Tibial nerve (tissue), 4 donors: ENCODE measurements at regions not wholly inside any gene's neighbourhood (a gene's known extent, or its start where the extent isn't known, plus 50 kb on each side); places are given as distances from the start of the nearest gene placed in this dataset.

Source experiments
- DNase-seq, 2 donors: peaks; one replicate each; pipeline ENCODE4 v3.0.0-alpha.2; 2019; ENCODE audit warnings: low spot score in 2 of 2
- H3K27ac ChIP-seq, 4 donors: fragments of 200-600 bp; sonication (generic) in 3 of 4; one replicate each; pipeline ENCODE4 v1.5.1; 2017 to 2019; ENCODE audit warnings: mild to moderate bottlenecking in 1 of 4
- H3K27me3 ChIP-seq, 2 donors: fragments of 200-600 bp; sonication (generic) in 1 of 2; one replicate each; pipeline versions ENCODE4 v1.5.1 to v1.6.0; 2017 to 2019
- H3K36me3 ChIP-seq, 3 donors: fragments of 200-600 bp; sonication (generic); one replicate each; pipeline ENCODE4 v1.5.1; 2018 to 2019
- H3K4me1 ChIP-seq, 4 donors: fragments of 200-600 bp; sonication (generic) in 3 of 4; one replicate each; pipeline ENCODE4 v1.5.1; 2017 to 2019
- H3K4me3 ChIP-seq, 4 donors: fragments of 200-600 bp; sonication (generic) in 3 of 4; one replicate each; pipeline ENCODE4 v1.5.1; 2017 to 2019; ENCODE audit warnings: mild to moderate bottlenecking in 1 of 4, moderate library complexity in 1 of 4
- H3K9me3 ChIP-seq, 4 donors: fragments of 200-600 bp; sonication (generic) in 3 of 4; one replicate each; pipeline ENCODE4 v1.5.1; 2017 to 2019
- CTCF ChIP-seq, 5 experiments: fragments of 200-600 bp in 3 of 5; fragments of 450-650 bp in 2 of 5; sonication (generic) in 3 of 5; IDR thresholded peaks; one replicate each; pipeline ENCODE4 v1.5.1; 2016 to 2019; ENCODE audit warnings: antibody characterized with exemption in 5 of 5, mild to moderate bottlenecking in 3 of 5, moderate library complexity in 2 of 5
- EP300 ChIP-seq, 2 donors: sonication (generic); formaldehyde crosslinking; IDR thresholded peaks; one replicate each; pipeline ENCODE4 v1.6.1; 2017; ENCODE audit warnings: antibody characterized with exemption in 2 of 2, mild to moderate bottlenecking in 1 of 2
- POLR2A ChIP-seq, 2 donors: fragments of 450-650 bp; IDR thresholded peaks; one replicate each; pipeline ENCODE4 v1.6.1; 2017; ENCODE audit warnings: antibody characterized with exemption in 2 of 2, mild to moderate bottlenecking in 2 of 2, moderate library complexity in 2 of 2
- WGBS, 2 donors: methylation state at CpG; one replicate each; pipeline ENCODE4 v1.1.5; 2018; 5-methylcytosine and 5-hydroxymethylcytosine counted together

GRCh38 chr12:58548801-58549200, 371.5 kb downstream of the LRIG3 start:
- no peaks in the 10 kb centered on the region for H3K27me3 ChIP-seq
- no peak overlapping the region for H3K4me3 ChIP-seq
- no peaks in the 10 kb centered on the region for H3K9me3 ChIP-seq
- H3K4me1 ChIP-seq: no peaks in the 10 kb centered on the region
- DNase-seq: no peak
- H3K27ac ChIP-seq: no peak overlapping the region
- H3K36me3 ChIP-seq: no peaks in the 10 kb centered on the region
- TF ChIP-seq POLR2A (IDR thresholded peaks at IDR 0.05) (no peak), EP300 (IDR thresholded peaks at IDR 0.05) (no peak), CTCF (IDR thresholded peaks at IDR 0.05) (no peak)
- whole genome bisulfite sequencing, 2 donors: 68 to 78% methylated on average over 3 of the region's 3 CpGs

- Histone ChIP-seq H3K4me3 (no peak overlapping the region), H3K27ac (no peak overlapping the region), H3K4me1 (no peaks in the 10 kb centered on the region), H3K9me3 (no peaks in the 10 kb centered on the region), H3K27me3 (no peaks in the 10 kb centered on the region), H3K36me3 (no peaks in the 10 kb centered on the region)
- no peak for TF ChIP-seq POLR2A (IDR thresholded peaks at IDR 0.05)
- TF ChIP-seq EP300 (IDR thresholded peaks at IDR 0.05): no peak
- no peak for TF ChIP-seq CTCF (IDR thresholded peaks at IDR 0.05)
- 57 to 67% methylated on average over 5 of the region's 5 CpGs for WGBS, 2 donors
- no peak for DNase-seq
Observed at GRCh38 chr12:58554522-58555157, 365.7 kb downstream of the LRIG3 start.

- H3K9me3 ChIP-seq: no peaks in the 10 kb centered on the region
- no peak for DNase-seq
- no peaks in the 10 kb centered on the region for H3K36me3 ChIP-seq
- H3K4me3 ChIP-seq: no peak overlapping the region
- H3K4me1 ChIP-seq: no peaks in the 10 kb centered on the region
- 28 to 31% methylated on average over 3 of the region's 3 CpGs for WGBS, 2 donors
- H3K27ac ChIP-seq: no peak overlapping the region
- no peaks in the 10 kb centered on the region for H3K27me3 ChIP-seq
- no peak for TF ChIP-seq CTCF (IDR thresholded peaks at IDR 0.05)
- no peak for TF ChIP-seq POLR2A (IDR thresholded peaks at IDR 0.05)
- TF ChIP-seq EP300 (IDR thresholded peaks at IDR 0.05): no peak
Observed at GRCh38 chr12:58557171-58557570, 363.1 kb downstream of the LRIG3 start.

GRCh38 chr12:58557661-58558060, 362.6 kb downstream of the LRIG3 start:
- TF ChIP-seq EP300 (IDR thresholded peaks at IDR 0.05) (no peak), POLR2A (IDR thresholded peaks at IDR 0.05) (no peak), CTCF (IDR thresholded peaks at IDR 0.05) (no peak)
- no peaks in the 10 kb centered on the region for H3K36me3 ChIP-seq
- no peak overlapping the region for H3K27ac ChIP-seq
- H3K4me1 ChIP-seq: no peaks in the 10 kb centered on the region
- 70% methylated on average over 1 of the region's 1 CpG for WGBS, 2 donors
- no peak overlapping the region for H3K4me3 ChIP-seq
- H3K9me3 ChIP-seq: no peaks in the 10 kb centered on the region
- no peaks in the 10 kb centered on the region for H3K27me3 ChIP-seq
- DNase-seq: no peak

GRCh38 chr12:58563621-58564020, 356.7 kb downstream of the LRIG3 start:
- Histone ChIP-seq H3K36me3 (no peaks in the 10 kb centered on the region), H3K9me3 (no peaks in the 10 kb centered on the region), H3K27me3 (no peaks in the 10 kb centered on the region), H3K4me1 (no peaks in the 10 kb centered on the region), H3K4me3 (no peak overlapping the region), H3K27ac (no peak overlapping the region)
- no peak for DNase-seq
- no peak for TF ChIP-seq CTCF (IDR thresholded peaks at IDR 0.05)
- TF ChIP-seq POLR2A (IDR thresholded peaks at IDR 0.05): no peak
- TF ChIP-seq EP300 (IDR thresholded peaks at IDR 0.05): no peak
